ENCODE measurements at regions not wholly inside any gene's neighbourhood (a gene's known extent, or its start where the extent isn't known, plus 50 kb on each side); places are given as distances from the start of the nearest gene placed in this dataset.
A peak's percentile ranks its signal among the peaks of the same experiment; 100 is the strongest.

- no peak for DNase-seq
Measured at GRCh38 chr13:56837161-56837560, 303.6 kb upstream of the PRR20A start.

- no peak for DNase-seq
Measured at GRCh38 chr13:56850852-56851251, 289.9 kb upstream of the PRR20A start.

- DNase-seq = no peak
Measured at GRCh38 chr13:56861476-56861875, 279.2 kb upstream of the PRR20A start.

- DNase-seq = no peak
Measured at GRCh38 chr13:56864451-56864850, 276.3 kb upstream of the PRR20A start.

GRCh38 chr13:56865416-56865815 is 275.3 kb upstream of the PRR20A start:
- DNase-seq = no peak

- no peak for DNase-seq
Measured at GRCh38 chr13:56869671-56870070, 271.0 kb upstream of the PRR20A start.

GRCh38 chr13:56886398-56886797 is 254.3 kb upstream of the PRR20A start:
- DNase-seq = peak; percentile 70

GRCh38 chr13:56888455-56888854 is 252.3 kb upstream of the PRR20A start:
- DNase-seq = no peak

- DNase-seq = no peak
Measured at GRCh38 chr13:56893843-56894242, 246.9 kb upstream of the PRR20A start.

GRCh38 chr13:56900549-56901279 is 240.0 kb upstream of the PRR20A start:
- DNase-seq = no peak

- DNase-seq = no peak
Measured at GRCh38 chr13:56902276-56902675, 238.4 kb upstream of the PRR20A start.

GRCh38 chr13:56903710-56904282 is 236.9 kb upstream of the PRR20A start:
- no peak for DNase-seq

GRCh38 chr13:56906909-56907308 is 233.8 kb upstream of the PRR20A start:
- DNase-seq = no peak

- no peak for DNase-seq
Measured at GRCh38 chr13:56907766-56908165, 233.0 kb upstream of the PRR20A start.

- DNase-seq = no peak
Measured at GRCh38 chr13:56909896-56910600, 230.7 kb upstream of the PRR20A start.

- no peak for DNase-seq
Measured at GRCh38 chr13:56917966-56918365, 222.8 kb upstream of the PRR20A start.

GRCh38 chr13:56923626-56924140 is 217.0 kb upstream of the PRR20A start:
- no peak for DNase-seq

- DNase-seq = no peak
Measured at GRCh38 chr13:56924401-56924800, 216.3 kb upstream of the PRR20A start.

GRCh38 chr13:56932104-56932503 is 208.6 kb upstream of the PRR20A start:
- no peak for DNase-seq

GRCh38 chr13:56953965-56954364 is 186.8 kb upstream of the PRR20A start:
- no peak for DNase-seq

- no peak for DNase-seq
Measured at GRCh38 chr13:56975647-56976046, 165.1 kb upstream of the PRR20A start.

- no peak for DNase-seq
Measured at GRCh38 chr13:56980856-56981255, 159.9 kb upstream of the PRR20A start.

- no peak for DNase-seq
Measured at GRCh38 chr13:56986121-56986520, 154.6 kb upstream of the PRR20A start.

GRCh38 chr13:56988543-56988942 is 152.2 kb upstream of the PRR20A start:
- DNase-seq = no peak

Measured in NCI-H146 (cell line).